Osteocyte (in vitro differentiated cells): ENCODE measurements at regions not wholly inside any gene's neighbourhood (a gene's known extent, or its start where the extent isn't known, plus 50 kb on each side); places are given as distances from the start of the nearest gene placed in this dataset.

Experiments
- DNase-seq: peaks from one replicate; pipeline ENCODE4 v3.0.0; 2021; ENCODE audit warnings: mixed read lengths; ENCODE audit not compliant: unreplicated experiment; ENCODE audit errors: extremely low spot score
- H3K27ac Mint-ChIP-seq: one replicate; pipeline ENCODE4 v1.8.0; 2021; ENCODE audit warnings: mild to moderate bottlenecking, mixed read lengths; ENCODE audit not compliant: unreplicated experiment
- H3K27me3 Mint-ChIP-seq: one replicate; pipeline ENCODE4 v1.8.0; 2021; ENCODE audit warnings: mixed read lengths; ENCODE audit not compliant: unreplicated experiment
- H3K36me3 Mint-ChIP-seq: one replicate; pipeline ENCODE4 v1.8.0; 2021; ENCODE audit warnings: mixed read lengths; ENCODE audit not compliant: unreplicated experiment
- H3K4me1 Mint-ChIP-seq: one replicate; pipeline ENCODE4 v1.8.0; 2021; ENCODE audit warnings: mixed read lengths; ENCODE audit not compliant: unreplicated experiment
- H3K4me3 Mint-ChIP-seq: one replicate; pipeline ENCODE4 v1.8.0; 2021; ENCODE audit warnings: mild to moderate bottlenecking, moderate library complexity, mixed read lengths; ENCODE audit not compliant: unreplicated experiment
- H3K9me3 Mint-ChIP-seq: one replicate; pipeline ENCODE4 v1.8.0; 2021; ENCODE audit warnings: mixed read lengths; ENCODE audit not compliant: unreplicated experiment
- CTCF ChIP-seq: fragments of 200-600 bp; sonication (generic); IDR thresholded peaks from 2 replicates; pipeline ENCODE4 v1.5.0; 2021; ENCODE audit warnings: antibody characterized with exemption, mild to moderate bottlenecking, moderate library complexity

- no peak overlapping the region for H3K4me3 Mint-ChIP-seq
- no peak for TF ChIP-seq CTCF
- no peaks in the 10 kb centered on the region for H3K4me1 Mint-ChIP-seq
- H3K27ac Mint-ChIP-seq, result no peak overlapping the region
- DNase-seq, result no peak
- peaks cover 8% of the 10 kb centered on the region for H3K27me3 Mint-ChIP-seq
- H3K36me3 Mint-ChIP-seq, result no peaks in the 10 kb centered on the region
- no peaks in the 10 kb centered on the region for H3K9me3 Mint-ChIP-seq
These were observed 400.4 kb upstream of the PLXNA2 start for GRCh38 chr1:208644401-208645160.

GRCh38 chr1:208646431-208646830 lies 402.2 kb upstream of the PLXNA2 start:
- Mint-ChIP-seq H3K9me3 (no peaks in the 10 kb centered on the region), H3K36me3 (no peaks in the 10 kb centered on the region), H3K4me1 (no peaks in the 10 kb centered on the region), H3K27me3 (peaks cover 10% of the 10 kb centered on the region), H3K4me3 (no peak overlapping the region), H3K27ac (no peak overlapping the region)
- TF ChIP-seq CTCF, result no peak
- DNase-seq, result no peak

- Mint-ChIP-seq H3K4me3 (no peak overlapping the region), H3K9me3 (no peaks in the 10 kb centered on the region), H3K27ac (no peak overlapping the region)
These were observed 404.0 kb upstream of the PLXNA2 start for GRCh38 chr1:208648146-208648545.

GRCh38 chr1:208652296-208653160 lies 408.3 kb upstream of the PLXNA2 start:
- no peaks in the 10 kb centered on the region for H3K36me3 Mint-ChIP-seq
- no peak overlapping the region for H3K27ac Mint-ChIP-seq
- no peaks in the 10 kb centered on the region for H3K9me3 Mint-ChIP-seq
- DNase-seq, result no peak
- no peak overlapping the region for H3K4me3 Mint-ChIP-seq
- H3K27me3 Mint-ChIP-seq, result peaks cover 26% of the 10 kb centered on the region
- peaks cover 4% of the 10 kb centered on the region for H3K4me1 Mint-ChIP-seq
- peak; percentile 88 for TF ChIP-seq CTCF

More at GRCh38 chr1:208648146-208648545, 404.0 kb upstream of the PLXNA2 start:
- no peak for TF ChIP-seq CTCF
- Mint-ChIP-seq H3K27me3 (peaks cover 13% of the 10 kb centered on the region), H3K36me3 (no peaks in the 10 kb centered on the region), H3K4me1 (peaks cover 4% of the 10 kb centered on the region)
- no peak for DNase-seq

- no peak overlapping the region for H3K27ac Mint-ChIP-seq
- no peaks in the 10 kb centered on the region for H3K9me3 Mint-ChIP-seq
- no peaks in the 10 kb centered on the region for H3K36me3 Mint-ChIP-seq
- peaks cover 4% of the 10 kb centered on the region for H3K4me1 Mint-ChIP-seq
- peaks cover 21% of the 10 kb centered on the region for H3K27me3 Mint-ChIP-seq
- H3K4me3 Mint-ChIP-seq, result no peak overlapping the region
- TF ChIP-seq CTCF, result no peak
- DNase-seq, result no peak
These were observed 409.2 kb upstream of the PLXNA2 start for GRCh38 chr1:208653426-208653825.
